Kidney (tissue), 13 donors: ENCODE measurements at regions not wholly inside any gene's neighbourhood (a gene's known extent, or its start where the extent isn't known, plus 50 kb on each side); places are given as distances from the start of the nearest gene placed in this dataset.

Experiments used
- DNase-seq, 5 donors: peaks; one replicate each; pipeline ENCODE4 v3.0.0-alpha.2; 2013 to 2020
- FAIRE-seq: peaks from 2 replicates; lab custom pipeline; 2012; peaks lifted over from hg19 to GRCh38; lab: Jason Lieb, UNC
- H3K27ac ChIP-seq, 2 donors: one replicate each; pipeline ENCODE4 v1.7.0; 2013; ENCODE audit warnings: low read depth in 2 of 2, low read length in 2 of 2, inconsistent platforms in 1 of 2
- H3K27me3 ChIP-seq: one replicate; pipeline ENCODE4 v1.7.1; 2013; ENCODE audit warnings: low read length, inconsistent platforms; ENCODE audit not compliant: control insufficient read depth, insufficient read depth
- H3K36me3 ChIP-seq, 3 donors: one replicate each; pipeline versions ENCODE4 v1.7.0 to v1.7.1; 2013; ENCODE audit warnings: low read length in 3 of 3, control low read depth in 1 of 3, inconsistent platforms in 1 of 3; ENCODE audit not compliant: insufficient read depth in 3 of 3, control insufficient read depth in 2 of 3
- H3K4me1 ChIP-seq, 3 donors: one replicate each; pipeline versions ENCODE4 v1.7.0 to v1.7.1; 2013; ENCODE audit warnings: low read length in 3 of 3, inconsistent platforms in 1 of 3, low read depth in 1 of 3; ENCODE audit not compliant: control insufficient read depth in 2 of 3, insufficient read depth in 2 of 3
- H3K4me3 ChIP-seq, 3 donors: one replicate each; pipeline versions ENCODE4 v1.7.0 to v1.8.1; 2013; ENCODE audit warnings: low read length in 3 of 3, control low read depth in 1 of 3, inconsistent platforms in 1 of 3
- H3K9ac ChIP-seq, 3 donors: one replicate each; pipeline versions ENCODE4 v1.7.0 to v1.7.1; 2013; ENCODE audit warnings: low read length in 3 of 3, control low read depth in 1 of 3, inconsistent platforms in 1 of 3
- H3K9me3 ChIP-seq, 3 donors: one replicate each; pipeline versions ENCODE4 v1.7.0 to v1.7.1; 2013; ENCODE audit warnings: low read length in 3 of 3, control low read depth in 1 of 3, inconsistent platforms in 1 of 3; ENCODE audit not compliant: control insufficient read depth in 2 of 3, insufficient read depth in 1 of 3
- CTCF ChIP-seq: IDR thresholded peaks from 3 replicates; pipeline ENCODE4 v1.5.1; 2012; ENCODE audit warnings: mild to moderate bottlenecking, moderate library complexity, borderline replicate concordance; ENCODE audit not compliant: insufficient read depth; ENCODE audit errors: extremely low read depth
- intact Hi-C: fragments of 100-400 bp; cut with DNase I; formaldehyde crosslinking; loops from one replicate; pipeline ENCODE4 v1.11.1; 2022
- donor health status: control.
- donor health status: control.
- donor health status: control.
- donor health status: control.
- donor health status: control.
- donor health status: DM: yes; HTN: yes; CAD: no.
- donor health status: Normal renal cell carcinoma (clear cell type).

- no peaks in the 10 kb centered on the region for H3K4me1 ChIP-seq
- H3K27ac ChIP-seq, result no peak overlapping the region
- DNase-seq (no peak), FAIRE-seq (no peak)
- TF ChIP-seq CTCF, result no peak
- no peaks in the 10 kb centered on the region for H3K36me3 ChIP-seq
- H3K9me3 ChIP-seq, result no peaks in the 10 kb centered on the region
- intact Hi-C loops, result no loop called here
- no peaks in the 10 kb centered on the region for H3K27me3 ChIP-seq
- no peak overlapping the region for H3K4me3 ChIP-seq
- no peak overlapping the region for H3K9ac ChIP-seq
Observed at GRCh38 chr7:119196183-119196582, 971.7 kb downstream of the ANKRD7 start.

- Histone ChIP-seq H3K27ac (no peak overlapping the region), H3K27me3 (no peaks in the 10 kb centered on the region), H3K36me3 (no peaks in the 10 kb centered on the region), H3K9me3 (no peaks in the 10 kb centered on the region), H3K9ac (no peak overlapping the region), H3K4me1 (no peaks in the 10 kb centered on the region), H3K4me3 (no peak overlapping the region)
- TF ChIP-seq CTCF, result no peak
- no peak for FAIRE-seq
- DNase-seq, result no peak
- intact Hi-C loops, result no loop called here
Observed at GRCh38 chr7:119197172-119197876, 972.8 kb downstream of the ANKRD7 start.

GRCh38 chr7:119197877-119198527 lies 973.5 kb downstream of the ANKRD7 start:
- H3K4me3 ChIP-seq, result no peak overlapping the region
- no peaks in the 10 kb centered on the region for H3K4me1 ChIP-seq
- H3K9me3 ChIP-seq, result no peaks in the 10 kb centered on the region
- no peaks in the 10 kb centered on the region for H3K36me3 ChIP-seq
- DNase-seq (peak in 3 of 5 donors; percentile 35 to 61 (median 58)), FAIRE-seq (no peak)
- H3K9ac ChIP-seq, result no peak overlapping the region
- peak; percentile 56 for TF ChIP-seq CTCF
- intact Hi-C loops, result no loop called here
- H3K27me3 ChIP-seq, result no peaks in the 10 kb centered on the region
- no peak overlapping the region for H3K27ac ChIP-seq
